Hematopoietic multipotent progenitor cell treated with erythropoietin and hydrocortisone succinate and interleukin-3 and kit ligand, for 6 days (in vitro differentiated cells): ENCODE measurements at regions not wholly inside any gene's neighbourhood (a gene's known extent, or its start where the extent isn't known, plus 50 kb on each side); places are given as distances from the start of the nearest gene placed in this dataset.
"Not testable (repeated sequence)": the region's sequence is repeated elsewhere in the genome, so short reads cannot be mapped to it uniquely, and the experiment has no call there.

Experiments
- DNase-seq: peaks from one replicate; pipeline ENCODE4 v3.0.0-alpha.2; 2015

- DNase-seq: no peak
Measured at GRCh38 chr2:187875261-187876141, 321.3 kb upstream of the TFPI start.

- no peak for DNase-seq
Measured at GRCh38 chr2:187876554-187876953, 322.3 kb upstream of the TFPI start.

GRCh38 chr2:187877391-187877790 is 323.2 kb upstream of the TFPI start:
- DNase-seq: no peak

- no peak for DNase-seq
Measured at GRCh38 chr2:187878112-187878511, 323.9 kb upstream of the TFPI start.

GRCh38 chr2:187879491-187879890 is 325.3 kb upstream of the TFPI start:
- DNase-seq: no peak

GRCh38 chr2:187884003-187884402 is 329.8 kb upstream of the TFPI start:
- DNase-seq: no peak

GRCh38 chr2:187890690-187891089 is 336.5 kb upstream of the TFPI start:
- no peak for DNase-seq

- DNase-seq: no peak
Measured at GRCh38 chr2:187900021-187900420, 345.8 kb upstream of the TFPI start.

GRCh38 chr2:187906021-187906420 is 351.8 kb upstream of the TFPI start:
- no peak for DNase-seq

GRCh38 chr2:187910922-187911321 is 356.7 kb upstream of the TFPI start:
- not testable (repeated sequence) for DNase-seq

GRCh38 chr2:187912950-187913349 is 358.7 kb upstream of the TFPI start:
- DNase-seq: no peak

- no peak for DNase-seq
Measured at GRCh38 chr2:187915810-187916209, 361.6 kb upstream of the TFPI start.

- no peak for DNase-seq
Measured at GRCh38 chr2:187916799-187917198, 362.6 kb upstream of the TFPI start.

- DNase-seq: no peak
Measured at GRCh38 chr2:187917535-187917934, 363.3 kb upstream of the TFPI start.

- DNase-seq: no peak
Measured at GRCh38 chr2:187918996-187919821, 365.0 kb upstream of the TFPI start.

GRCh38 chr2:187920511-187920910 is 366.3 kb upstream of the TFPI start:
- DNase-seq: no peak

GRCh38 chr2:187922846-187923245 is 368.6 kb upstream of the TFPI start:
- DNase-seq: no peak

- no peak for DNase-seq
Measured at GRCh38 chr2:187924293-187924692, 367.4 kb upstream of the GULP1 start.

GRCh38 chr2:187934236-187934635 is 357.4 kb upstream of the GULP1 start:
- no peak for DNase-seq

GRCh38 chr2:187934692-187935091 is 357.0 kb upstream of the GULP1 start:
- no peak for DNase-seq

- no peak for DNase-seq
Measured at GRCh38 chr2:187935126-187935525, 356.5 kb upstream of the GULP1 start.

GRCh38 chr2:187936228-187936627 is 355.4 kb upstream of the GULP1 start:
- DNase-seq: no peak

GRCh38 chr2:187939180-187939579 is 352.5 kb upstream of the GULP1 start:
- no peak for DNase-seq

GRCh38 chr2:187942876-187943275 is 348.8 kb upstream of the GULP1 start:
- DNase-seq: no peak
